WTC11 (cell line): ENCODE measurements at regions not wholly inside any gene's neighbourhood (a gene's known extent, or its start where the extent isn't known, plus 50 kb on each side); places are given as distances from the start of the nearest gene placed in this dataset.

ENCODE experiments used
- ATAC-seq: fragments of 200-7000 bp; cut with Tn5 transposase; 2 replicates; pipeline ENCODE4 v1.10.0; 2021; ENCODE audit warnings: mild to moderate bottlenecking, moderate library complexity
- CTCF ChIA-PET: fragments of 300-600 bp; sonication (Branson Sonifier 250); formaldehyde crosslinking; loops from one replicate; lab custom pipeline; 2021; ENCODE audit warnings: antibody characterized with exemption; lab: Charles Lee
- POLR2A ChIA-PET: fragments of 350-600 bp; sonication (Branson Sonifier 250); formaldehyde crosslinking; loops from one replicate; lab custom pipeline; 2021; ENCODE audit warnings: antibody characterized with exemption; lab: Charles Lee
- DNase-seq: peaks from one replicate; pipeline ENCODE4 v3.0.0; 2021; ENCODE audit warnings: low spot score
- H3K27ac Mint-ChIP-seq: 2 replicates; pipeline ENCODE4 v1.8.0; 2021; ENCODE audit warnings: mixed read lengths
- H3K27me3 Mint-ChIP-seq: 2 replicates; pipeline ENCODE4 v1.8.0; 2021; ENCODE audit warnings: low read depth, mild to moderate bottlenecking, moderate library complexity, mixed read lengths
- H3K36me3 Mint-ChIP-seq: 2 replicates; pipeline ENCODE4 v1.8.0; 2021; ENCODE audit warnings: mixed read lengths
- H3K4me1 Mint-ChIP-seq: 2 replicates; pipeline ENCODE4 v1.8.0; 2022; ENCODE audit warnings: mixed read lengths
- H3K4me3 Mint-ChIP-seq: 2 replicates; pipeline ENCODE4 v1.8.0; 2021; ENCODE audit warnings: mild to moderate bottlenecking, moderate library complexity, mixed read lengths
- H3K9me3 Mint-ChIP-seq: 2 replicates; pipeline ENCODE4 v1.8.0; 2021; ENCODE audit warnings: mixed read lengths
- ARID4B ChIP-seq: sonication (generic); formaldehyde crosslinking; IDR thresholded peaks from 2 replicates; pipeline ENCODE4 v1.8.0; 2023; ENCODE audit warnings: missing genetic modification reagents, mild to moderate bottlenecking, borderline replicate concordance
- ATF1 ChIP-seq: sonication (generic); formaldehyde crosslinking; IDR thresholded peaks from 2 replicates; pipeline ENCODE4 v1.8.1; 2023; ENCODE audit warnings: mild to moderate bottlenecking, moderate library complexity, missing genetic modification reagents
- ATF6 ChIP-seq: sonication (generic); formaldehyde crosslinking; IDR thresholded peaks from 2 replicates; pipeline ENCODE4 v1.8.1; 2023; ENCODE audit warnings: mild to moderate bottlenecking, missing genetic modification reagents
- CREB1 ChIP-seq: sonication (generic); formaldehyde crosslinking; IDR thresholded peaks from 2 replicates; pipeline ENCODE4 v1.8.0; 2023; ENCODE audit warnings: mild to moderate bottlenecking, missing genetic modification reagents
- E2F1 ChIP-seq: sonication (generic); formaldehyde crosslinking; IDR thresholded peaks from 2 replicates; pipeline ENCODE4 v1.8.0; 2022; ENCODE audit warnings: mild to moderate bottlenecking, missing genetic modification reagents
- E2F5 ChIP-seq: sonication (generic); formaldehyde crosslinking; IDR thresholded peaks from 2 replicates; pipeline ENCODE4 v1.8.1; 2022; ENCODE audit warnings: mild to moderate bottlenecking, moderate library complexity, missing genetic modification reagents
- ETV6 ChIP-seq: sonication (generic); formaldehyde crosslinking; IDR thresholded peaks from 2 replicates; pipeline ENCODE4 v1.8.1; 2022; ENCODE audit warnings: mild to moderate bottlenecking, missing genetic modification reagents
- GRHL2 ChIP-seq: fragments of 250-450 bp; sonication (Bioruptor Pico); IDR thresholded peaks from 2 replicates; pipeline ENCODE4 v1.8.0; 2022; ENCODE audit warnings: mild to moderate bottlenecking, moderate library complexity; ENCODE audit not compliant: insufficient replicate concordance, severe bottlenecking
- IRF2 ChIP-seq: sonication (generic); formaldehyde crosslinking; IDR thresholded peaks from 2 replicates; pipeline ENCODE4 v1.8.0; 2022; ENCODE audit warnings: low read depth, missing genetic modification reagents, borderline replicate concordance
- NR1H2 ChIP-seq: sonication (generic); formaldehyde crosslinking; IDR thresholded peaks from 2 replicates; pipeline ENCODE4 v1.9.0; 2021; ENCODE audit warnings: mild to moderate bottlenecking, moderate library complexity, missing genetic modification reagents
- SOX15 ChIP-seq: fragments of 250-450 bp; sonication (Bioruptor Pico); IDR thresholded peaks from 2 replicates; pipeline ENCODE4 v1.9.0; 2021; ENCODE audit warnings: mild to moderate bottlenecking
- USF1 ChIP-seq: sonication (generic); formaldehyde crosslinking; IDR thresholded peaks from 2 replicates; pipeline ENCODE4 v1.8.0; 2022; ENCODE audit warnings: mild to moderate bottlenecking, missing genetic modification reagents
- ZMAT4 ChIP-seq: fragments of 250-450 bp; sonication (Bioruptor Pico); IDR thresholded peaks from 2 replicates; pipeline ENCODE4 v1.9.0; 2021; ENCODE audit warnings: mild to moderate bottlenecking
- ZNF219 ChIP-seq: sonication (generic); formaldehyde crosslinking; IDR thresholded peaks from 2 replicates; pipeline ENCODE4 v1.8.0; 2023; ENCODE audit warnings: missing genetic modification reagents, mild to moderate bottlenecking, borderline replicate concordance
- ZNF232 ChIP-seq: sonication (generic); formaldehyde crosslinking; IDR thresholded peaks from 2 replicates; pipeline ENCODE4 v1.8.0; 2022; ENCODE audit warnings: mild to moderate bottlenecking, missing genetic modification reagents
- ZNF263 ChIP-seq: sonication (generic); formaldehyde crosslinking; IDR thresholded peaks from 2 replicates; pipeline ENCODE4 v1.8.1; 2022; ENCODE audit warnings: low read depth, mild to moderate bottlenecking, moderate library complexity, missing genetic modification reagents
- ZNF532 ChIP-seq: fragments of 250-450 bp; sonication (Bioruptor Pico); IDR thresholded peaks from 2 replicates; pipeline ENCODE4 v1.9.0; 2021; ENCODE audit warnings: mild to moderate bottlenecking, borderline replicate concordance
- ZNF671 ChIP-seq: fragments of 250-450 bp; sonication (Bioruptor Pico); IDR thresholded peaks from 2 replicates; pipeline ENCODE4 v1.8.0; 2021; ENCODE audit warnings: mild to moderate bottlenecking

- ATAC-seq (no peak), DNase-seq (no peak)
- Mint-ChIP-seq H3K27ac (no peak overlapping the region), H3K9me3 (peaks cover 24% of the 10 kb centered on the region), H3K27me3 (no peaks in the 10 kb centered on the region; the same call in 1 of the 2 replicates), H3K36me3 (peaks cover 12% of the 10 kb centered on the region), H3K4me3 (no peak overlapping the region), H3K4me1 (no peaks in the 10 kb centered on the region)
- TF ChIP-seq CREB1 (CRISPR knock-in tag): no peak
- no peak for TF ChIP-seq ATF6 (CRISPR knock-in tag)
- TF ChIP-seq IRF2 (CRISPR knock-in tag): no peak
- TF ChIP-seq USF1 (CRISPR knock-in tag): no peak
- TF ChIP-seq GRHL2: no peak
- TF ChIP-seq ZNF532 (CRISPR knock-in tag): no peak
- no peak for TF ChIP-seq ZMAT4 (CRISPR knock-in tag)
- TF ChIP-seq ZNF263: no peak
- POLR2A ChIA-PET: no interaction called here
- CTCF ChIA-PET: no interaction called here
Observed at GRCh38 chr4:96525898-96526297, 686.0 kb downstream of the PDHA2 start.

GRCh38 chr4:96526625-96527024 is 686.7 kb downstream of the PDHA2 start:
- POLR2A ChIA-PET: no interaction called here
- ATAC-seq: no peak
- TF ChIP-seq ZNF671 (no peak), SOX15 (no peak), NR1H2 (CRISPR knock-in tag) (no peak), ZNF232 (CRISPR knock-in tag) (no peak), ZNF219 (CRISPR knock-in tag) (no peak), ARID4B (CRISPR knock-in tag) (no peak), ATF1 (CRISPR knock-in tag) (no peak), ETV6 (CRISPR knock-in tag) (no peak), E2F1 (CRISPR knock-in tag) (no peak), E2F5 (CRISPR knock-in tag) (no peak)
- TF ChIP-seq, all 79 proteins: peak for 0
- Mint-ChIP-seq H3K27ac (no peak overlapping the region), H3K4me1 (no peaks in the 10 kb centered on the region), H3K27me3 (no peaks in the 10 kb centered on the region; the same call in 1 of the 2 replicates), H3K9me3 (peaks cover 22% of the 10 kb centered on the region), H3K4me3 (no peak overlapping the region), H3K36me3 (peaks cover 8% of the 10 kb centered on the region)
- DNase-seq: no peak
- CTCF ChIA-PET: no interaction called here
